ENCODE measurements at regions not wholly inside any gene's neighbourhood (a gene's known extent, or its start where the extent isn't known, plus 50 kb on each side); places are given as distances from the start of the nearest gene placed in this dataset.

DNA sequence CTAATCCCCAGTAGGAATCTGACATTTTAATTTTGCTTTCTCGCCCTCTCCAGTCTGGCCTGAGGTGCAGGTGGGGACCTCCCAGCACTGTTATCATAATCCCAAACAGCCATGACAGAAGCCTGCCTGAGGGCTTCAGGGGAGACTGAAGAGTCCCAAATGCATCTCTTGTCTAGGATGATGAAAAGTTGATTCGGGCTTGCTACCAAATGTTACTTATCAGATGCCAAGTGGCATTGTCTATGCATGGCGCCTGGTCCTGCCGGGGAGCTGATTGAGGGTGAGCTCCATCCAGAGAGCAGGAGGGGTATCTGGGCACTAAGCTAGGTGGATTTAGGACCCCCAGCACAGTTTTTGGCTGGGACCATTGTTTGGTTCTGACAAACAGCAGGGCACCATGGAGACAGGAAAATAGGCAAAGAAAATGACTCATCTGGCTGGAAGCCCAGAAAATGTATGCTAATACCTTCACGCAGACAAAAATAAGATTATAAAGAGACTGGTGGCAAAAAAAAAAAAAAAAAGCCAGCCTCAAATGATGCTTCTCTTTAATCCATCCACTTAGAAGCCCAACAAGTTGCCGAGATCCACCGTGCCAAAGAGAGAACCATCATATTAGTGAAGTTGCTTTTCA lies 513.7 kb upstream of the SULF2 start:
- DNase-seq (ENCODE audit: low read depth), result peak; percentile 97
- H3K4me3 ChIP-seq (replicated peaks; ENCODE audit: low read depth, low read length), result no peak overlapping the region
- no peak for TF ChIP-seq CTCF (IDR thresholded peaks at IDR 0.05; ENCODE audit: low read length, missing control alignments)

- no peak for DNase-seq (ENCODE audit: low read depth)
- no peak for TF ChIP-seq CTCF (IDR thresholded peaks at IDR 0.05; ENCODE audit: low read length, missing control alignments)
- H3K4me3 ChIP-seq (replicated peaks; ENCODE audit: low read depth, low read length), result no peak overlapping the region
These were observed 513.2 kb upstream of the SULF2 start for GRCh38 chr20:48298433-48298832.

- no peak overlapping the region for H3K4me3 ChIP-seq (replicated peaks; ENCODE audit: low read depth, low read length)
- peak; percentile 76 for DNase-seq (ENCODE audit: low read depth)
- no peak for TF ChIP-seq CTCF (IDR thresholded peaks at IDR 0.05; ENCODE audit: low read length, missing control alignments)
These were observed 510.7 kb upstream of the SULF2 start for GRCh38 chr20:48295966-48296421.

GRCh38 chr20:48295445-48295903 lies 510.2 kb upstream of the SULF2 start:
- peak; percentile 98 for DNase-seq (ENCODE audit: low read depth)
- peak; percentile 53 for TF ChIP-seq CTCF (IDR thresholded peaks at IDR 0.05; ENCODE audit: low read length, missing control alignments)
- no peak overlapping the region for H3K4me3 ChIP-seq (replicated peaks; ENCODE audit: low read depth, low read length)

DNA sequence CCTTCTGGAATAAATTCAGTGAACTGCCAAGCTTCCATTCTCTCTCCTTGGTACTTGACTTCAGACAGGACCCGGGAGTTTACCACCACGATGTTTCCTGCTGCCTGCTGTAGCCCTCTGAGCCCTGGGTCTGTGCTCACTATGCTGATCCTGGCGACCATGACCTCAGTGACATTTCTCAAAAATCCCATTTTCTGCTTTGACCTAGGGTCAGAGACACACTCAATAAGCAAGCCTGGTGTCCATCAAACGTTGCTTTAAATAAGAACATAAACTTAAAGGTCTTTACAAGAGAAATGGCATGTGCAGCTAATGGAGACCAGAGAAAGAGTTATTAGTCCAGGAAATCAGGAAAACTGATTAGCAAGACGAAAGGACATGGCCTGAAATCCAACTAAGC lies 509.7 kb upstream of the SULF2 start:
- no peak overlapping the region for H3K4me3 ChIP-seq (replicated peaks; ENCODE audit: low read depth, low read length)
- TF ChIP-seq CTCF (IDR thresholded peaks at IDR 0.05; ENCODE audit: low read length, missing control alignments), result no peak
- DNase-seq (ENCODE audit: low read depth), result no peak

GRCh38 chr20:48294196-48294595 lies 508.9 kb upstream of the SULF2 start:
- H3K4me3 ChIP-seq (replicated peaks; ENCODE audit: low read depth, low read length), result no peak overlapping the region
- peak; percentile 83 for DNase-seq (ENCODE audit: low read depth)
- TF ChIP-seq CTCF (IDR thresholded peaks at IDR 0.05; ENCODE audit: low read length, missing control alignments), result no peak

DNA sequence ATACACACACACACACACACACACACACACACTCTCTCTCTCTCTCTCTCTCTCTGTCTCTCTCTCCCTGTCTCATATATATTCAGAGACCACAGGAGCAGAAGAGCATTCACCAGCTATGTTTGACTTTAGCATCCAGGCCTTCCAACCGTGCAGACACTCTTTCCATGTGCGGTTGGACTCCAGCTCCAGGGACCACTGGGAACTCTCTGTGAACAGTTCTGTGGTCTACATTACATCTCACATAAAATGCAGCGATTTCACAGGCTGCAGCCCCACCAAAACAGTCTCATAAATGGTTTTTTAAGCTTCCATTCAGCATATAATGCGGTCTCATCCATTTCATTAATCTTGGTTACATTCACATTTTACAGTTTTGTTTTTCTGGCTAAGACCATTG lies 508.4 kb upstream of the SULF2 start:
- no peak for DNase-seq (ENCODE audit: low read depth)
- H3K4me3 ChIP-seq (replicated peaks; ENCODE audit: low read depth, low read length), result no peak overlapping the region
- no peak for TF ChIP-seq CTCF (IDR thresholded peaks at IDR 0.05; ENCODE audit: low read length, missing control alignments)

All from fibroblast of pulmonary artery (primary cell).